Epithelial cell of esophagus (primary cell): ENCODE measurements at regions not wholly inside any gene's neighbourhood (a gene's known extent, or its start where the extent isn't known, plus 50 kb on each side); places are given as distances from the start of the nearest gene placed in this dataset.

ENCODE experiments used
- DNase-seq: peaks from one replicate; pipeline ENCODE4 v3.0.0; 2010; ENCODE audit warnings: low read depth
- H3K4me3 ChIP-seq: 2 replicates; pipeline ENCODE4 v1.5.1; 2011; ENCODE audit warnings: mild to moderate bottlenecking, low read length, control low read depth
- CTCF ChIP-seq: IDR thresholded peaks from 2 replicates; pipeline ENCODE4 v1.5.1; 2011; ENCODE audit warnings: low read depth, mild to moderate bottlenecking, low read length, control low read depth, inconsistent platforms; ENCODE audit not compliant: insufficient read depth; ENCODE audit errors: missing control alignments

GRCh38 chr16:86068722-86069121 is 169.8 kb downstream of the IRF8 start:
- no peak for DNase-seq
- no peak overlapping the region for H3K4me3 ChIP-seq
- TF ChIP-seq CTCF = no peak

- no peak for DNase-seq
- no peak overlapping the region for H3K4me3 ChIP-seq
- TF ChIP-seq CTCF = no peak
Observed at GRCh38 chr16:86069736-86070298, 170.9 kb downstream of the IRF8 start.

DNA sequence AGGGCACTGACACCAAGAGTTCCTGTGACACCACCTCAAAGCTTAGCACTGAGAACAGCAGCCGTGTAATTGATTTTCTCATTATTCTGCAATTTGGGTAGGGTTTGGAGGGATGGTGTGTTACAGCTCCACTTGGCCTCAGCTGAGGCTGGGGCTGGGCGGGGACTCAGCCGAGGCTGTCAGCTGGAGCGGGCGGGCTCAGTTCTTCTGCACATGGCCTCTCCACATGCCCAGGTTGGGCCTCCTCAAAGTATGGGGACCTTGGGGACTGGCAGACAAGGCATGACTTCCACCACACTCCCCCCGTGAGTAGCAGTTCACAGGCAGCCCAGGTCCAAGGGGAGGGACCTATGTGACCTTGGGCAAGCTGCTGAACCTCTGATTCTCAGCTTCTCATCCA is 171.5 kb downstream of the IRF8 start:
- TF ChIP-seq CTCF = no peak

DNA sequence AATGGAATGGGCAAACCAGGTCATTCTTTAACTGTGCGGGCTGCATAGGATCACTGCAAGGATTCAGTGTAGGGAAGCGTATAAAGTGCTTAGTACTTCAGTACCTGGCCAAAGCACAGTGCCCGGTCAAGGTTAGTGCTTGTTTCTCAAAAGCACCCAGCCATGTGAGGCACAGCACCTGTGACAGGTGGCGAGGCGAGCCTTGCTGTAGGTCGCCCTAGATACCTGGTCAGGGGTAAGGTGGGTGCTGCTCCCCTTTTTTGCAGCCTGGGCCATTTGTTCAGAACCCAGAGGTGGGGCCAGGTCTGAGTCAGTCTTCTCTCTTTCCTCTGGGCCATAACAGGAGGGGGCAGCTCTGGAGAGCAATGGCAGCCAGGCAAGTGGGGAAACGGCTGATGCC is 172.0 kb downstream of the IRF8 start:
- TF ChIP-seq CTCF = no peak
- H3K4me3 ChIP-seq = no peak overlapping the region
- no peak for DNase-seq

More for the DNA sequence above, 171.5 kb downstream of the IRF8 start:
- no peak for DNase-seq
- no peak overlapping the region for H3K4me3 ChIP-seq

DNA sequence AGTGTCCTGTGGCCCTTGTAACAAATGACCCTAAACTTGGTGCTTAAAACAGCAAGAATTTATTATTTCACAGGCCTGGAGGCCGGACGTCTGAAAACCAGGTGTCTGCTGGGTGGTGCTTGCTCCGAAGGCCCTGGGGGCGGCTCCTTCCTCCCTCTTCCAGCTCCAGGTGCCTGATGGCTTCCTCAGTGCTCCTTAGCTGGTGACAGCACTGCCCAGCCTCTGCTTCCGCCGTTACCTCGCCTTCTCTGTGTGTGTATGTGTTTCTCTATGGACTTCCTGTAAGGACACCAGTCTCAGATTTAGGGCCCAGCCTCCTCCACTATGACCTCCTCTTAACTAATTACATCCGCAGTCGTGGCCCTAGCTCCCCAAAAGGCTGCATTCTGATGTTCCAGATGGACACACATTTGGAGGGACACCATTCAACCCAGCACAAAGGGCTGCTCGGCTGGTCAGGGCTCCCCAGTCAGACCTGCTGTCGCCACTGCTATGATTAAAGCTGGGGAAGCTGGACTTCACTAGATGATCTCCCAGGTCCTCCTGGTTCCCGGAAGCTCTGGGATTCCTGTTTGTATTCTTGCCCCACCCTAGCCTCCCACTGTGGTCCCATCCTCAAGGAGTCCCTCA is 172.8 kb downstream of the IRF8 start:
- no peak overlapping the region for H3K4me3 ChIP-seq
- no peak for DNase-seq
- no peak for TF ChIP-seq CTCF

DNA sequence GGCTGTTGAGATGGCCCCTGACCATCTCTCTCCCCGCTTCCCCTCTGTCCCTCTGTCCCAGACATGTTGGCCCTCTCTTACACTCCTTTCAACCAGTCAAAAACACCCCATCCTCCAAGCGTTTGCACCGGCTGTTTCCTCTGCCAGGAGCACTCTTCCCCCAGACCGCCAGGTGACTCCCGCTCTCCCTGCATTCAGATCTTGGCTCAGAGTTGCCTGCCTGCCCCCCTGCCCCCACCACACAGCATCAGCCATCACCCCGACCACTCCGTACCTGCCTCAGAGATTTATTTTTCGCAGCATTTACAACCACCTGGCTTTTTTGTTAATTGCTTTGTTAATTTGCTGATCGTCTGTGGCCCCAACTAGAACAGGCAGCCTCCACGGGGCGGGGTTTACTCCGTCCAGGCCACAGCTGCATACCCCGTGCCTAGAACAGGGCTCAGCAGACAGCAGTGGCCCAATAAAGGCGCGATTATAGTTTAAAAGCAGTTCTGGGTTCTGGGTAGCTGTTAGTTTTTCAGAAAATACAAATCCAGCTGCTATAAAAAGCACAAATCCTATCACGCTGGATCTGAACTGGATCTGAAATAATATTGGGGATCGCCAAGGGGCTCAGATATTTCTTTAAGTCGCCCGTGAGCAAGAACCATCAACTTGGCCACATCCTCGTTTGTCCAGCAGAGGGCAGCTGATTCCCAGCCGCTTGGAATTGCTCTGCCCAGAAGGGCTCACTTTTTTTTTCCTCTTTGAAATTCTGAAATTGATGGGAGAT is 173.6 kb downstream of the IRF8 start:
- peak; percentile 49 for DNase-seq
- H3K4me3 ChIP-seq = no peak overlapping the region
- TF ChIP-seq CTCF = peak; percentile 76

GRCh38 chr16:86073103-86073625 is 174.2 kb downstream of the IRF8 start:
- no peak for TF ChIP-seq CTCF
- no peak overlapping the region for H3K4me3 ChIP-seq
- no peak for DNase-seq
